ENCODE measurements at regions not wholly inside any gene's neighbourhood (a gene's known extent, or its start where the extent isn't known, plus 50 kb on each side); places are given as distances from the start of the nearest gene placed in this dataset.

GRCh38 chr12:77324763-77325468 lies 259.5 kb upstream of the E2F7 start:
- TF ChIP-seq CTCF (IDR thresholded peaks at IDR 0.05; ENCODE audit: low read depth, low read length) (peak; percentile 29), POLR2A (IDR thresholded peaks at IDR 0.05; ENCODE audit: extremely low read depth, insufficient read length) (no peak), MYC (IDR thresholded peaks at IDR 0.05; ENCODE audit: low read depth, low read length) (no peak)
